GM21576 (cell line): ENCODE measurements at regions not wholly inside any gene's neighbourhood (a gene's known extent, or its start where the extent isn't known, plus 50 kb on each side); places are given as distances from the start of the nearest gene placed in this dataset.
A peak's percentile ranks its signal among the peaks of the same experiment; 100 is the strongest.
"Not testable (repeated sequence)": the region's sequence is repeated elsewhere in the genome, so short reads cannot be mapped to it uniquely, and the experiment has no call there.

Source experiments
- ATAC-seq: cut with Tn5 transposase; IDR thresholded peaks from one replicate; pipeline ENCODE4 v1.9.1; 2021; ENCODE audit warnings: mild to moderate bottlenecking, moderate library complexity; ENCODE audit not compliant: unreplicated experiment

DNA sequence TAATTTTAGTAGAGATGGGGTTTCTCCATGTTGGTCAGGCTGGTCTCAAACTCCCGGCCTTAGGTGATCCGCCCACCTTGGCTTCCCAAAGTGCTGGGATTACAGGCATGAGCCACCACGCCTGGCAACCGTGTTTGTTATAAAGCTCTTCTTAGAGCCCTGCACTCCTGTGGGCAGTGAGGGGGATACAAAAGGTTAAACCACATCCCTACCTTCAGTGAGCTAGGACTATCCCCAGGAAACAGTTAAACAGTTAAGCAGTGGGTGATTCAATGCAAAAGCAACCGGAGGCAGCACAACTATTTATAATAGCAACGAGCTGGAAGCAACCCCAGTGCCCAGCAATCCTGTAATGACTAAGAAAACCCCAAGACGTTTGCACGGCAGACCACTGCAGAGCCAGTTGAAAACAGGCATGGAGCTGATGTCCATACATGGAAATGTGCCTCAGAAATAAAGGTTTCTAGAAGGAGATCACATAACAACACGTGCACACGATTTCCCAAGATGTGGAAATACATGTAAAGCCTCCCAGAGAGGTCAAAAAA lies 107.2 kb upstream of the LYZL2 start:
- ATAC-seq = peak; percentile 76

DNA sequence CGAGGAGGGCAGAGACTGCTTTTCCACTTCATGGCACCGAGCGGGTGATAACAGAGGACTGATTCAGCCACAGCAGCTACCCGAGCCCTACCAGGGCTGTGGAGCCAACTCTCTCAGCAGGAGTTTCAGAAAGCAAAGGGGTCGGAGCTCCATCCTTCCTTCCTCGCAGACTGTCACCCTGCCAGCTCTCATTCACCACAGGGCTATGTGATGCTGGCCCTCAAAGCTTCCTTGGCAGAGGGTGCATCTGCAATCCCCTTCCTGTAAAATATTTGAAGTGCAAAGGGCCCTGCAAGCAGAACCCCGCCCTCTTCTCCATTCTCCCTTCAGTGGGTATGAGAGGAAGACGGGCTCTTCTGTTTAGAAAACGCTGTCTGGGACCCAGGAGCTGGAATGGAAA lies 105.3 kb upstream of the LYZL2 start:
- no peak for ATAC-seq

DNA sequence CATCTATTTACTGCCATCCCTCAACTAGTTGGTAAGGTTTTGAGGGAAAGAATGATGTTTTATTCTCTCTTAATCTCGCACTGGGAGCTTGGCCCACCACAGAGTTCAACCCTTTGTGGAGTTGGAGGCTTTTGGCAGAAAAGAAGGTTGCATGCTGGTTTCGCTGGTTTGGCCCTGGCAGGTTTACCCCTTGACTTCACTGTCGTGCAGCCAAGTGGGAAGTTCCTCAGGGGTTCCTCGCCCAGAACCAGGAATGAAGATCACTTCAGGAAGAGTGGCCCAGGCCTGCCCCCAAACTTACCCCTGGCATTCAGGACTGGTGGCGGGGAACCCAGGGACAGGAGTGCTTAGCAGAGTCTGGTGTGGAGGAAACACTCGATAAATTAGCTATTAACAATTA lies 103.1 kb upstream of the LYZL2 start:
- no peak for ATAC-seq

DNA sequence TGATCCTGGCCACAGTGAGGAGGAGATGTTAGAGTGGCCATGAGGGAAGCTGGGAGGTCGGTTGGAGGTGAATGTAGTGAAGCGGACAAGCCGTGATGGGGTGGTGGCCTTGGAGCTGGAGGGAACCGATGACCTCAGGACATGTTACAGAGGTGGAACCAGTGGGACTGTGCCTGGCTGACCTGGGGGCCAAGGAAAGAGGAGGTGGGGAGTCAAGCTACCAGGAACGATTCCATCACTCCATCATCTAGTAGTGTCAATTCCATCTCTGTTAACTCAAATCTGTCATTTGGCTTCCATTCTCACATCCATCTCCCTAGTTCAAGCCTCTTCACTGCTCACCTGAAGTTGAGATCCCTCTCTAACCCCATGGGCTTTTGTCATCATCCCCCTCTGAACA lies 102.4 kb upstream of the LYZL2 start:
- ATAC-seq = no peak

DNA sequence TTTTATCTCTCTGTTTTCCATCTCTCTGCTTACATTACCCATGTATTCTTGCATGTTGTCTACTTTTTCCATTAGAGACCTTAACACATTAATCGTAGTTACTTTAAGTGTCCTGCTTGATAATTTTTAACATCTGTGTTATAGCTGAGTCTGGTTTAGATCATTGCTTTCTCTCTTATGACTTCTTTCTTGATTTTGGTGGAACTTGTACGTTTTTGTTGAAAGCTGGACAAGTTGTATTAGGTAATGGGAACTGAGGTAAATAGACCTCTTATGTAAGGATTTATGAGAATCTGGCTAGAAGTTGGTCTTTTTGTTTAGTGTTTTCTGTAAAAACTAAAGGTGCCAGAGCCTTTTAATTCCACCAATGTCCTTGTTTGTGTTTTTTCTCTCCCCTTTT lies 100.8 kb upstream of the LYZL2 start:
- no peak for ATAC-seq

DNA sequence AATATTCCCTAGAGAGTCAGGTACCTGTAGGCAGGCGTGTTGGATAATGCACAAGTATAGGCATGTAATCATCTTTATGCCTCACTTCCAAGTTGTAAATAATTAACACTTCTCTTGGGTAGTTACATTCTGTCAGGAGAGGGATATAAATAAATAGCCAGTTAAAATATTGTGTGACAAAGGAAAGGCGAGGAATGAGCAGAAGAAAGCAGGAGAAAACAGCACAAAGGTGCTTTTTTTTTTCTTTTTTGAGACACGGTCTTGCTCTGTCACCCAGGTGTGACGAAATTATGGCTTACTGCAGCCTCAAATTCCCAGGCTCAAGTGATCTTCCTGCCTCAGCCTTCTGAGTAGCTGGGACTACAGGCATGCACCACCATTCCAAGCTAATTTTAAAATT lies 99.2 kb upstream of the LYZL2 start:
- no peak for ATAC-seq

DNA sequence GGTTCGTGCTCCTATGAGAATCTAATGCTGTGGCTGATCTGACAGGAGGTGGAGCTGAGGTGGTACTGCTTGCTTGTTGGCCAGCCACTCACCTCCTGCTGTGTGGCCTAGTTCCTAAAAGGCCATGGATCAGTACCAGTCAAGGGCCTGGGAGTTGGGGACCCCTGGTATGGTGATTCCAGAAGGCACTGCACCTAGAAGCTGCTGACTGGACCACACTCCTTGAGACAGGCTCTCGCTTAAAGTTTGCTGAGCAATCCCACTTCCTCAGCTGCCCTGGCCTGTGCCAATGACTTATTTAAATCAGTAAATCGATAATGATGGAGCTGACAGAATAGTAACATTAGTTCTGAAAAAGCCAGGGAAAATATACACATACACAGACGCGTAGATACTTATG lies 98.6 kb upstream of the LYZL2 start:
- no peak for ATAC-seq

DNA sequence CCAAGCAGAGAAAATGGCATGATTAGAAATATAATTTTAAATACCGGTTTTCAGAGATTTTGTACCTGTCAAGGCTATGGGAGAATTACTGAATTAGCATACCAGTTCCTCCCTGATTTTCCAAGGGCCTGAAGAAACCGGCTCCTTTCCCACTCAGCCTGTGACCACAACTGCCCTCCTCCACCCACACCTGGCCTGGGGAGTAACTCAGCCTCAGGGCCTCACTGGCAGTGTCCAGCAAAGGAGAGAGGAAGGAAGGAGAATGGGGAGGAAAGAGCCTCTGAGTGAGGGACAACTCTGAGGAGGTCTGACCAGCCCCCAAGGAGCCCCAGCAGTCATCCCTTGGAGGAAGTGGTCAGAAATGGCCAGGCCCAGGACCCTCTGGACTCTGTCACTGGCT lies 98.0 kb upstream of the LYZL2 start:
- no peak for ATAC-seq

DNA sequence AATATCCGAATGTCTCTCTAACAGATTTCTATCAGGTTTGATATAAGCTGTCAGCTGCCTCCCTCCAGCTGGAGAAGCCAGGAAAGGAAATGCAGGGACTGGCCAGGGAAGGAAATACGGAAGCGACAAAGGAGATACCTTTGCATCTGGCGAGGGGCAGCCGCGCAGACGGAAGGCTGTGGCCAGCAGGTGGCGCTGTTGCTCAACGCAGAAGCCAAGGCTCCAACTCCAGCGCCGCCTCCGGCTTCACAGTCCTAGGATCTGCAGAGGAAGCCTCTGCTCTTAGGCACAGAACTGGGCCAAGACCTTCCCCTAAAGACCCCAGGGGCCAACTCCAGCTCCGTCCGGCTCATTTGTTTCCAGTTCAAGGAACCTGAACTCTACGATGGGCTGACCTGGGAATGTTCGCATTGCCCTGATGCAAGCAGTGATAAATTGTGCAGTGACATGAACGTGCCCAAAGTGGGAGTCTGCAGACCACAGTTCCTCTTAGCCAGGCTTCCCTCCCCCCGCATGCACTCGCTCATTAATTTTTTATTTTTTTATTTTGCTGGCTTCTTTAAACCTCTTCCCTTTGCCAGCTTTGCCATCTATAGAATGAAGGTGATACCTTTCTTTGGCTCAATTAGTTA lies 97.3 kb upstream of the LYZL2 start:
- peak; percentile 86 for ATAC-seq

DNA sequence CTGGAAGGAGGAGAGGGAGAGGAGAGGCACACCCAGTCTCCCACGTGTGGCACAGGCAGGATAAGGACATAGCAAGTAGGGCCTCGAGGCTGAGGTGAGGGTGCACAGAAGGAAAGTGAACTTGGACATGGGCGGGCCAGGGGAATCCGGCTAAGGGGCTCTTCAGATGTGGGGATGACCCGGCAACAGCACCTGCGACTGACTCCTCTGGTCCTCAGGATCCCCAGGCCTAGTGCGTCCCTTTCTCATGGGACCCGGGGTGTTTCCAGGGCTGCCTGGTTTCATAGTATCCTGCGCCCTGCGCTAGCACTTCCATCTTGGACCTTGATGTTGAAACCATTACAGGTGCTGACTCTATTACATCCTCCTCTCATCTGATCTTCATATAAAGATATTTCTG lies 96.1 kb upstream of the LYZL2 start:
- ATAC-seq = no peak

DNA sequence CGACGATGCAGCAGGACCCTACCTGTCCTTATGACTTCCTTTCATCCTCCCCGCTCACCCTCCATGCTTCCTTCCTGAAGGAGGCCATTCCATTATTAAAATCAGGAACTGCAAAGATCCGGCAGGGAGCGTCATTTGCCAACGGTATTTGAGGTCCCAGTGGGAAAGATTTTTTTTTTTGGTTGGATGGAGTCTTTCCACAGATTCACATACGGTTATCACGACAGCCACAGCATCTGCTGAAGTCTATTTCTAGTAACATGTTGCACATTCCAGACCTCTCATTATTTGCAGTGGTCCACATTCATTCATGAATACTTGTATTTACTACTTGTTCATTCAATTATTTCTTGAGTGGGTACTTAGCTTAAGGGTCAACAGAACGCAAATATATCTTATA lies 94.7 kb upstream of the LYZL2 start:
- ATAC-seq = no peak

DNA sequence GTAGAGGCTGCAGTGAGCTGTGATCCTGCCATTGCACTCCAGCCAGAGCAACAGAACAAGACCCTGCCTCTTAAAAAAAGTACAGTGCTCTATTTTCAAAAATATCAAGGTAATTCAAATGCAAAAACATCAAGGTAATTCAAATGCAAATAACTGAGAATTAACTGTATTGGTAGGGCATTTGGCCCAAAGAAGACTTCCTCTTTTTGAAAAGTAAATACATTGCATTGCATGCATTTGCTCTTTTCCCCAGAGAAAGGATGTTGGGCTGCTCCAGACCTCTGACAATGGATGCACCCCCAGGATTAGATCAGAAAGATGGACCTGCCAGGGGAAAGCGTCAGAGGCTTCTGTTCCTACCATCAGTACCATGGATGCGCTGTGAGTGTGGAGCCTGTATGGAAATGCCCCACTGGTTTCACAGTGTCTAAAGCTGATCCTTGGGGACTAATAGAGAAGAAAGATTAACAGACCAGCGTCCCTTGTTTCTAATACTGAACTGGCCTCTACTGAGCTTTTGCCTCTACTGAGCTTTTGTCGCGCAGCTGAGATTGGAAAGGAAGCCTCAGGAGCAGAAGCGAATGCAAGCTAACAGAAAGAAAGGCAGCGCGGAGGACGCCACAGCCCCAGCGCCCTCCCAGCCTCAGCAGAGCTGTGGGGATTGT lies 93.5 kb upstream of the LYZL2 start:
- ATAC-seq = no peak

DNA sequence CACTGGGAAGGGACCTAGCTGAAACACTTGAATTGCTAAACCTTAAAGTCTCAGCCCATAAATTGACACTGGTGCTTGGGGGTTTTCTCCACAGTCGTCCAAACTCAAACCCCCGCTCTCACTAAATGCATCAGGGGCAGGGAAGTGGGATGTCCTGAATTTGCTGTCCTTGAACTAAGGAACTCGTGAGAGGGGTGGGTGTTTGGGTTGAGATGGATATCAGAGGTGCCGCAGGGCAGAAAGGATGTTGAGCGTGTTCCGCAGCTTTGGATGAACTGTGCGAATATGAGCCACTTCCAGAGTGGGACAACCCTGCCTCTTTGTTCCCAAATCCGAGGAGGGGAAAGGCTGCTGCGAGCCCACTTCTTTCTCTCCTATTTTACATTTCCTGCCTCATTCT lies 90.3 kb upstream of the LYZL2 start:
- no peak for ATAC-seq

DNA sequence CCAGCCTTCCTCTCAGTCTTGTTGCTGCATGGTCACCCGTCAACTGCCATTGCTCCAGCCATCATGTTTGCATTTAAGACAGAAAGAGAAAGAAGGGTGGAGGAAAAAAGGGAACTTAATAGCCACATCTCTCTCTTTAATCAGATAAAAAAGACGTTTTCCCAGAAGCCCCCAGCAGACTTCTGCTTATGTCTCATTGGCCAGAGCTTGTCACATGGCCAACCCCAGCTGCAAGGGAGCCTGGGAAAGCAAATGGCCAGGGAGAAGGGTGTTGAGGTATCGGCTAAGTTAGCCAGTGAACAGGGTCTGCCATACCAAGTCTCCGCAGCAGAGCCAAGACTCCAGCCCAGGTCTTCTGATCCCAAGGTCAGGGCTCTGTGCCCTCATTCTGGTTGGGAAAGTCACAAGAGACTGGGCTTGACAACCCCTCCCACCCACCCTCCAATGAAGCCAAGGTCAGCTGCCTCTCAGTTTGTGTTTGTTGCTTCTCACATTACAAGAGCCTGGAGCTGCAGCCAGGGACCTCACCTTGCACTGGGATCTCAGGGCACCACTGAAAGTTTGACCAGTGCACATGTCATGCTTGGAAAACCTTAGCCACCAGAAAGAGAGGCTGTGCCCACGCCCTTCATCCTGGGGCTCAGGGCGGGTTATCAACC lies 80.3 kb upstream of the LYZL2 start:
- ATAC-seq = no peak

DNA sequence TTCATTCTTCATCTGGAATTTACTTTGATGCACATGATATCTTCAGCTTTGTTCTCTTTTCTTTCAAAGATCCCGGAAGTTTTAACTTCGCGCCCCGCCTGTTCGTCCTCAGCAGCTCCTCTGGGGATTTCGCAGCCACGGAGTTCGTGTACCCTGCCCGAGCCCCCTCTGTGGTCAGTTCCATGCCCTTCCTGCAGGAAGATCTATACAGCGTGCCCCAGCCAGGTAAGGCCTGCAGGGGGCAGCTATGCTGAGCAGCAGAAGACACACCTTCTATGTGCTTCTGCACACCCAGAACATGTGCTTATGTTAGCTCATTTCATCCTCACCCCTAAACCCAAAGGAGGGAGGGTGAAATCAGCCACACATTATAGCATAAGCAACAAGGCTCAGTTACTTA lies 79.7 kb upstream of the LYZL2 start:
- ATAC-seq = no peak

DNA sequence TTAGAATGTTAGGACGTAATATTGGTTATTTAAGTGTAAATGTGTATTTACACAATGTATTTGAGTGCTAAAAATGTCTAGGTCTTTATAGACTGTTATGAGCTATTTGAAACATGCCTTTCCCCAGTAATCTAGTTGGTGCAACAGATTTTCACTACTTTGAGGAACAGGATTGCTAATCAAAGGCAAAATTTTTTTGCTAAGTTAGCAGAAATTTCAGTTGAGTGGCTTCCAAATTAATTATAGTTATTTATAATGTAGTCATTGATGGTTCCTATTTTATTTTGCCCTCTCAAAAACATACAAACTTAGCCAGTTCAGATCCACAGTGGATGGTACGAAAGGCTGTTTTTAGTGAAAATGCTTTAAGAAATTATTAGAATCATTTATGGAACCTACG lies 78.7 kb upstream of the LYZL2 start:
- ATAC-seq = no peak

DNA sequence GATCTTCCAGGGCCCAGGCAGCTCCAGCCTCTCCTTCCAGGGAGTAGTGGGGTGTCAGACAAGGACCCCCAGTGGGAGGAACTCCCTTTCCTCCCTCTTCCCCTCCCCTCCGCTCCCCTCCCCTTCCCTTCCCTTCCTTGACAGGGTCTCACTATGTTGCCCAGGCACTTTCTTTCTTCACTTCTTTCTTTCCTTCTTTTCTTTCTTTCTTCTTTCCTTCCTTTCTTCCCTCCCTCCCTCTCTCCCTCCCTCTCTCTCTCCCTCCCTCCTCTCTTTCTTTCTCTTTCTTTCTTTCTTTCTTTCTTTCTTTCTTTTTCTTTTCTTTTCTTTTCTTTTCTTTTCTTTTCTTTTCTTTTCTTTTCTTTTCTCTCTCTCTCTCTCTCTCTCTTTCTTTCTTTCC lies 76.6 kb upstream of the LYZL2 start:
- not testable (repeated sequence) for ATAC-seq

DNA sequence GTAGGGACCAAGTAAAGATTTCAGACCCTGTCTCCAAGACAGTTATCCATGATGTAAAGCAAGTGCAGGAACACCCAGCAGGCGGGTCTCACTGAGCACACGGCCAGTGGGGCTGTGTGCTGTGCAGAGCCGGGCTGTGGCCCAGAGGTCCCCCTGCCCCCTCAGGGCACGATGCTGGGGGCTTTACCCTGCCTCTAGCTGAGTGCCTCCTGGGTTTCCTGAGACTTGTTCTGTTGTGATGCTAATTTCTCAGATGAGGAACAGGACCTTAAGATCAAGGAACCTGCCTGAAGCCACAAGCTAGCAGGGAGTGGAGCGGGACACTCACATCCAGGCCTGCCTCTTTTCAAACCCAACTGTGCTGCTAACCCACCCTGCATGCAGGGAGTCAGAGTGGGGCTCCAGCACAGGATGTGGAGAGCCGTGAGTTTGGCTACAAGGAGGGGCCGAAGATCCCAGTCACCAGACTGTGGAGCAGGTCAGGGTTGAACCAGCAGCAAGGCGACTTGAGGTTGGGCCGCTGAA lies 76.1 kb upstream of the LYZL2 start:
- peak; percentile 12 for ATAC-seq

DNA sequence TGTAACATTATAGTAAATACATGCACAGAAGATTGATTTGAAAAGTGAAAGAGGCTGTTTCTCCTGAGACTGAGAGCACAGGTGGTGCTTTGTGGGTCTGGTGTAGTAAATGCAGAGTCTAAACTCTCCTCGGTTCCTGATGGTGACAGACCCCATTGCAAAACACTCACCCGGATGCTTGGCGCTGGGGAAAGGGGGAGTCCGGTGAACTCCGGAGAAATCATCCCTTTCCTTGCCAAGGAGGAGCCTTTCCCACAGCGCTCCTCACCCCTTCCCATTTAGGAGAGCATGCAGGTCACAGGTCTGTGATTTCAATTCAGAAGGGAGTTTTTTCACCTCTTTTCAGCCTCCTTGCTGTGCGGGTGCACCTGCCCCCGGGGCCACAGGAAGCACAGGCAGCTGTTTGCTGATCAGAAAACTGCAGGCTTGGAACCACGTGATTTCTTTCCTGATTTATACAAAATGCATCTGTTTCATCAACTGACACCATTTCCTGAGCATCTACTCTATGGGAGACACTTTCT lies 75.6 kb upstream of the LYZL2 start:
- ATAC-seq = peak; percentile 58

DNA sequence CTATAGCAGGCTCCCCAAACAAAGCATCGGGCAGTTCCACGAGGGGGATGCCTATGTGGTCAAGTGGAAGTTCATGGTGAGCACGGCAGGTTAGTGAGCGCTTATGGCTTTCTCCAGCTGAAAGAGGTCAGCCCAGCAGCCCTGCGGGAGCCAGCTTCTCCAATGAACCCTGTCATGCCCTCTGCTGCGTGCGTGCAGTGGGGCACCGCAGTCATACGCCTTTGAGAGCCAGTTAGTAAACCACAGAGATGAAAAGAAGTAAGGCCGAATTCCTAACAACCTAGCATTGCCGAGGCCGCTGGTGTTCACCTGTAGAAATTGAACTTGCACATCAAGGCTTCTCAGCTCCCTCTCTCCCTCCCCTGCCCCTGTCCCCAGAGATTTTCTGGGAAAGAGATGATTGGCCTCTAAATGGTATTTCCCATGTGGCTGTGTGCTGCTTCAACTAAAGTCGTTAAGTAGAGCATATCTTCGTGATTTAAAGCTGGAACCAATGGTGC lies 75.1 kb upstream of the LYZL2 start:
- peak; percentile 0 for ATAC-seq

DNA sequence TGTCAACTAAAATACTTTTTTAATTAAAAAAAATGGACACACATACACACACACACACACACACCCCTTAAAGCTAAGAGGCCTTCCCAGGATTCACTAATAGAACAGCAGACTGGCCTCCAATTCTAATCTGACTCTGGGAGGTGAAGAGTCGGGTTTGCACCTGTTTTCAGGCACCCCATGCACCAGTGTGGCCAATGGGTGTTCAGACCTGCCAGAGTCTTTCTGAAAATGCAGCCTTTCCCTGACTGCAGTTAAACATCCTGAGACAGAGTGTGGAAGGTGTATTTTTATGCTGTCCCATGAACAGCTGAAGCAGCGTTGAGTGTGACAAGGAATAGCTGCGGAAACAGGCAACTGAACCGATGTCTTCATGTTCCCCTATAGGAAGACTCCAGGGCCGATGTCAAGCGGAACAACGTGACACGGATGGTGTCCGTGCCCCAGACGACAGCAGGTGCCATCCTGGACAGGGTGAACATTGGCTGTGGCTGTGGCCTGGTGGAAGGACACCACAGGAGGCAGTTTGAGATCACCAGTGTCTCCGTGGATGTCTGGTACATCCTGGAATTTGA lies 74.6 kb upstream of the LYZL2 start:
- no peak for ATAC-seq
